SK-N-SH (cell line): ENCODE measurements at regions not wholly inside any gene's neighbourhood (a gene's known extent, or its start where the extent isn't known, plus 50 kb on each side); places are given as distances from the start of the nearest gene placed in this dataset.

Experiments
- CTCF ChIA-PET: fragments of 300-600, 350-600 bp; formaldehyde crosslinking; extraction: SDS; loops from one replicate; lab custom pipeline; 2021; lab: Yijun Ruan, JAX
- POLR2A ChIA-PET: fragments of 350-600 bp; sonication (Branson Sonifier 250); formaldehyde crosslinking; extraction: SDS; loops from one replicate; lab custom pipeline; 2020; ENCODE audit warnings: antibody characterized with exemption, inconsistent platforms; lab: Yijun Ruan, JAX
- DNase-seq: peaks from one replicate; pipeline ENCODE4 v3.0.0; 2012
- H2AFZ ChIP-seq: fragments of 200-600 bp; sonication (generic); 2 replicates; pipeline ENCODE4 v1.8.1; 2016; ENCODE audit warnings: antibody characterized with exemption, mild to moderate bottlenecking, low read depth
- H3F3A ChIP-seq: fragments of 200-600 bp; sonication (generic); replicated peaks from 2 replicates; pipeline ENCODE3; 2016; ENCODE audit warnings: antibody characterized with exemption, mild to moderate bottlenecking; ENCODE audit not compliant: insufficient read depth
- H3K27ac ChIP-seq, 2 experiments: fragments of 200-500 bp in 1 of 2; fragments of 200-600 bp in 1 of 2; sonication (Bioruptor generic) in 1 of 2; sonication (generic), shearing (Covaris generic) in 1 of 2; 2 replicates each; pipeline versions ENCODE4 v1.5.1 to v1.6.1; 2014 to 2016; ENCODE audit warnings: low read depth in 2 of 2, inconsistent platforms in 1 of 2, low read length in 1 of 2, mild to moderate bottlenecking in 1 of 2, mixed read lengths in 1 of 2
- H3K27me3 ChIP-seq: fragments of 200-600 bp; sonication (generic), shearing (Covaris generic); 2 replicates; pipeline ENCODE4 v1.6.1; 2016; ENCODE audit warnings: mixed run types; ENCODE audit not compliant: insufficient read depth
- H3K36me3 ChIP-seq, 2 experiments: fragments of 200-500 bp in 1 of 2; fragments of 200-600 bp in 1 of 2; sonication (Bioruptor generic) in 1 of 2; sonication (generic) in 1 of 2; replicated peaks in 1 of 2; 2 replicates each; pipeline versions ENCODE3 to v1.5.1; 2014 to 2016; ENCODE audit warnings: low read length in 1 of 2, mild to moderate bottlenecking in 1 of 2; ENCODE audit not compliant: insufficient read depth in 2 of 2, control insufficient read depth in 1 of 2
- H3K4me1 ChIP-seq, 2 experiments: fragments of 200-500 bp in 1 of 2; fragments of 200-600 bp in 1 of 2; sonication (Bioruptor generic) in 1 of 2; sonication (generic), shearing (Covaris generic) in 1 of 2; 2 replicates each; pipeline versions ENCODE4 v1.5.1 to v1.6.1; 2014 to 2016; ENCODE audit warnings: low read depth in 1 of 2, low read length in 1 of 2, mixed run types in 1 of 2; ENCODE audit not compliant: insufficient read depth in 2 of 2, control insufficient read depth in 1 of 2
- H3K4me2 ChIP-seq: fragments of 200-600 bp; sonication (generic), shearing (Covaris generic); 2 replicates; pipeline ENCODE4 v1.6.1; 2017; ENCODE audit warnings: mixed run types
- H3K4me3 ChIP-seq, 2 experiments: fragments of 200-500 bp in 1 of 2; fragments of 200-600 bp in 1 of 2; sonication (Bioruptor generic) in 1 of 2; sonication (generic), shearing (Covaris generic) in 1 of 2; 2 replicates each; pipeline versions ENCODE4 v1.5.1 to v1.8.1; 2014 to 2016; ENCODE audit warnings: low read depth in 2 of 2, inconsistent platforms in 1 of 2, low read length in 1 of 2, mild to moderate bottlenecking in 1 of 2, mixed read lengths in 1 of 2, moderate library complexity in 1 of 2
- H3K79me2 ChIP-seq: fragments of 200-600 bp; sonication (generic); 2 replicates; pipeline ENCODE4 v1.8.1; 2017; ENCODE audit warnings: mild to moderate bottlenecking; ENCODE audit not compliant: insufficient read depth
- H3K9ac ChIP-seq: fragments of 200-600 bp; sonication (generic); 2 replicates; pipeline ENCODE4 v1.6.1; 2017; ENCODE audit warnings: mixed run types
- H3K9me2 ChIP-seq: fragments of 200-600 bp; sonication (generic); 2 replicates; pipeline ENCODE4 v1.6.1; 2017; ENCODE audit warnings: mixed run types
- H3K9me3 ChIP-seq: fragments of 200-600 bp; sonication (generic); 2 replicates; pipeline ENCODE4 v1.6.1; 2017; ENCODE audit warnings: mixed run types, mild to moderate bottlenecking, moderate library complexity
- H4K20me1 ChIP-seq: fragments of 200-600 bp; sonication (generic); 2 replicates; pipeline ENCODE4 v1.6.1; 2017; ENCODE audit warnings: mild to moderate bottlenecking, mixed run types; ENCODE audit not compliant: insufficient read depth
- CHD2 ChIP-seq: fragments of 150-350 bp; IDR thresholded peaks from 2 replicates; pipeline ENCODE4 v1.6.1; 2018; ENCODE audit warnings: low read length; ENCODE audit not compliant: partially characterized antibody
- ELF1 ChIP-seq: IDR thresholded peaks from 2 replicates; pipeline ENCODE4 v1.4.0; 2012
- EP300 ChIP-seq, 2 experiments: IDR thresholded peaks; 2 replicates each; pipeline versions ENCODE4 v1.4.0 to v1.6.1; 2012; ENCODE audit warnings: borderline replicate concordance in 1 of 2, low read depth in 1 of 2, low read length in 1 of 2
- EZH2phosphoT487 ChIP-seq: fragments of 200-600 bp; sonication (generic); IDR thresholded peaks from 2 replicates; pipeline ENCODE4 v1.6.1; 2017; ENCODE audit warnings: low read depth, mixed run types, mild to moderate bottlenecking, antibody characterized with exemption, moderate library complexity, borderline replicate concordance
- FOSL2 ChIP-seq: IDR thresholded peaks from 2 replicates; pipeline ENCODE4 v1.4.0; 2012; ENCODE audit warnings: low read depth, mild to moderate bottlenecking, moderate library complexity, borderline replicate concordance
- FOXJ3 ChIP-seq: sonication (generic); formaldehyde crosslinking; IDR thresholded peaks from 2 replicates; pipeline ENCODE4 v1.5.1; 2020; ENCODE audit warnings: mild to moderate bottlenecking, missing genetic modification reagents
- FOXM1 ChIP-seq: IDR thresholded peaks from 2 replicates; pipeline ENCODE4 v1.4.0; 2012; ENCODE audit warnings: low read depth, mild to moderate bottlenecking
- GATA2 ChIP-seq: sonication (generic); formaldehyde crosslinking; IDR thresholded peaks from 2 replicates; pipeline ENCODE4 v1.5.0; 2020; ENCODE audit warnings: mild to moderate bottlenecking, missing genetic modification reagents
- JUND ChIP-seq: IDR thresholded peaks from 2 replicates; pipeline ENCODE4 v1.4.0; 2012
- MXI1 ChIP-seq: IDR thresholded peaks from 2 replicates; pipeline ENCODE4 v1.6.1; 2012; ENCODE audit warnings: mild to moderate bottlenecking, low read depth, low read length, improper control_type of control experiment
- NRF1 ChIP-seq: IDR thresholded peaks from 2 replicates; pipeline ENCODE4 v1.6.1; 2012; ENCODE audit warnings: low read depth, mild to moderate bottlenecking, low read length
- POLR2AphosphoS5 ChIP-seq: IDR thresholded peaks from 2 replicates; pipeline ENCODE4 v1.6.1; 2012; ENCODE audit warnings: low read depth, low read length
- RAD21 ChIP-seq: IDR thresholded peaks from 2 replicates; pipeline ENCODE4 v1.6.1; 2012; ENCODE audit warnings: mild to moderate bottlenecking, low read length
- RCOR1 ChIP-seq: fragments of 150-350 bp; IDR thresholded peaks from 2 replicates; pipeline ENCODE4 v1.6.1; 2017; ENCODE audit warnings: antibody characterized with exemption, low read length
- RXRA ChIP-seq: IDR thresholded peaks from 2 replicates; pipeline ENCODE4 v1.4.0; 2012; ENCODE audit warnings: low read depth, mild to moderate bottlenecking, borderline replicate concordance
- SMC3 ChIP-seq: IDR thresholded peaks from 2 replicates; pipeline ENCODE4 v1.6.1; 2012; ENCODE audit warnings: low read depth, low read length, improper control_type of control experiment
- TEAD4 ChIP-seq: IDR thresholded peaks from 2 replicates; pipeline ENCODE4 v1.4.0; 2012; ENCODE audit warnings: mild to moderate bottlenecking, borderline replicate concordance; ENCODE audit not compliant: insufficient read depth
- YY1 ChIP-seq: IDR thresholded peaks from 2 replicates; pipeline ENCODE4 v1.4.0; 2012; ENCODE audit warnings: low read depth, mild to moderate bottlenecking
- WGBS: methylation state at CpG from one replicate; pipeline ENCODE4 v1.1.6; 2017; ENCODE audit warnings: low lambda C conversion rate; 5-methylcytosine and 5-hydroxymethylcytosine counted together
- TF ChIP-seq, protein P1 (sequence below): IDR thresholded peaks from 2 replicates; pipeline ENCODE4 v1.4.0; 2012; ENCODE audit warnings: low read depth, borderline replicate concordance
- TF ChIP-seq, protein P2 (sequence below): fragments of 200-600 bp; sonication (generic); IDR thresholded peaks from 2 replicates; pipeline ENCODE4 v1.6.1; 2017; ENCODE audit warnings: antibody characterized with exemption, mild to moderate bottlenecking, moderate library complexity

DNA sequence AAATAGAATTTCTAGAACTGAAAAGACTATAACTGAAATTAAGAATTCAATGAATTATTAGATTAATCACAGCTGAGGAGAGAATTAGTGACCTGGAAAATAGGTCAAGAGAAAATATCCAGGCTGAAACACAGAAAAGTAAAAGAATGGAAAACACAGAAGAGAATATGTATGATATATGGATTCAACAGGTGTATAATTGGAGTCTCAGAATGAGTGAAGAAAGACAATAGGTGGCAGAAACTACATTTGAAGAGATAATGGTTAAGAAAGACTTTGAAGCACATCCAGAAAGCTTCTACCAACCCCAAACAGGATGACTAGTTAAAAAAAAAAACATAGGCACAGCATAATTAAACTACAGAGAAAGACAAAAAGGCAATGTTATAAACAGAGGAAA is 196.2 kb upstream of the ASCC3 start:
- Histone ChIP-seq H3K79me2 (no peaks in the 10 kb centered on the region), H3K9me3 (no peaks in the 10 kb centered on the region), H4K20me1 (no peaks in the 10 kb centered on the region), H2AFZ (no peak overlapping the region), H3K27me3 (no peaks in the 10 kb centered on the region), H3K4me3 (no peak overlapping the region), H3K9me2 (no peaks in the 10 kb centered on the region), H3F3A (no peaks in the 10 kb centered on the region), H3K36me3 (no peaks in the 10 kb centered on the region), H3K27ac (no peak overlapping the region), H3K9ac (no peak overlapping the region), H3K4me2 (no peak overlapping the region), H3K4me1 (no peaks in the 10 kb centered on the region; a peak in 1 of 4 replicates)
- POLR2A ChIA-PET = no interaction called here
- DNase-seq = no peak
- CTCF ChIA-PET = interaction anchor here (1.1 kb wide), 1 partner anchor 9 kb away, joined by 4 read pairs; no protein-coding TSS in a partner anchor
- TF ChIP-seq, protein P1, sequence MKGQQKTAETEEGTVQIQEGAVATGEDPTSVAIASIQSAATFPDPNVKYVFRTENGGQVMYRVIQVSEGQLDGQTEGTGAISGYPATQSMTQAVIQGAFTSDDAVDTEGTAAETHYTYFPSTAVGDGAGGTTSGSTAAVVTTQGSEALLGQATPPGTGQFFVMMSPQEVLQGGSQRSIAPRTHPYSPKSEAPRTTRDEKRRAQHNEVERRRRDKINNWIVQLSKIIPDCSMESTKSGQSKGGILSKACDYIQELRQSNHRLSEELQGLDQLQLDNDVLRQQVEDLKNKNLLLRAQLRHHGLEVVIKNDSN = no peak
- TF ChIP-seq CHD2 = no peak
- TF ChIP-seq ELF1 = no peak
- no peak for TF ChIP-seq FOXM1
- no peak for TF ChIP-seq TEAD4
- no peak for TF ChIP-seq RCOR1
- TF ChIP-seq EP300 (IDR thresholded peaks at IDR 0.05; ENCODE audit: borderline replicate concordance in 1 of 2, low read depth in 1 of 2, low read length in 1 of 2) = no peak
- TF ChIP-seq, protein P2, sequence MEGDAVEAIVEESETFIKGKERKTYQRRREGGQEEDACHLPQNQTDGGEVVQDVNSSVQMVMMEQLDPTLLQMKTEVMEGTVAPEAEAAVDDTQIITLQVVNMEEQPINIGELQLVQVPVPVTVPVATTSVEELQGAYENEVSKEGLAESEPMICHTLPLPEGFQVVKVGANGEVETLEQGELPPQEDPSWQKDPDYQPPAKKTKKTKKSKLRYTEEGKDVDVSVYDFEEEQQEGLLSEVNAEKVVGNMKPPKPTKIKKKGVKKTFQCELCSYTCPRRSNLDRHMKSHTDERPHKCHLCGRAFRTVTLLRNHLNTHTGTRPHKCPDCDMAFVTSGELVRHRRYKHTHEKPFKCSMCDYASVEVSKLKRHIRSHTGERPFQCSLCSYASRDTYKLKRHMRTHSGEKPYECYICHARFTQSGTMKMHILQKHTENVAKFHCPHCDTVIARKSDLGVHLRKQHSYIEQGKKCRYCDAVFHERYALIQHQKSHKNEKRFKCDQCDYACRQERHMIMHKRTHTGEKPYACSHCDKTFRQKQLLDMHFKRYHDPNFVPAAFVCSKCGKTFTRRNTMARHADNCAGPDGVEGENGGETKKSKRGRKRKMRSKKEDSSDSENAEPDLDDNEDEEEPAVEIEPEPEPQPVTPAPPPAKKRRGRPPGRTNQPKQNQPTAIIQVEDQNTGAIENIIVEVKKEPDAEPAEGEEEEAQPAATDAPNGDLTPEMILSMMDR = no peak
- no peak for TF ChIP-seq SMC3
- no peak for TF ChIP-seq RAD21
- no peak for TF ChIP-seq EZH2phosphoT487
- TF ChIP-seq FOSL2 = no peak
- TF ChIP-seq FOXJ3 (CRISPR knock-in tag) = no peak
- no peak for TF ChIP-seq GATA2 (CRISPR knock-in tag)
- TF ChIP-seq YY1 = no peak
- TF ChIP-seq NRF1 = no peak
- no peak for TF ChIP-seq RXRA

DNA sequence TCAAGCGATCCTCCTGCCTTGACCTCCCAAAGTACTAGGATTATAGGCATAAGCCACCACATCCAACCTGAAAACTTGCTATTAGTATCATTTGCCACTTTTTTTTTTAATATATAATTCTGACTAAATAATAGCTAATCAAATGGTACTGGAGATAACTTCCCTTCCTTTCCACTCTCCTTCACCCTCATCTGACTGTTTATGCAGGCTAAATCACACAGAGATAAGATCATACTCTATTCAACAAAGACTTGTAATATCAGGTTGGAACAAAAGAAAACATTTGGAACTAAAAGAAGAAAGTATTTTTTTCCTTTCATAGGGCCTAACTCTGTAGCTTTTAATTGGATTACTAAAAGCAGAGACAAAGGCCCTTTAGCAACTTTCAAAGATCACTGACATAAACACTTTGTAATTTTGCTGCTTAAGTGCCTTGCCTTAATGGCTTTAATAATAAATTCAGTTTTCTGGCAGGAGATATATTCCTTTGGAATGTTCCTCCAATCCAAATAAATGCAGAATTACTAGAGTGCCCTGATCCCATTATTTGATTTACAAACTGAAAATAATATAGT is 198.7 kb upstream of the ASCC3 start:
- no peaks in the 10 kb centered on the region for H3F3A ChIP-seq
- no peaks in the 10 kb centered on the region for H3K27me3 ChIP-seq
- no peak overlapping the region for H3K4me2 ChIP-seq
- 92% methylated on average over 1 of the region's 1 CpG for WGBS
- ChIA-PET POLR2A (no interaction called here), CTCF (no interaction called here)
- H3K4me1 ChIP-seq = peaks cover 0 to 15% of the 10 kb centered on the region in 2 experiments; a peak in 1 of 4 replicates
- H3K4me3 ChIP-seq = no peak overlapping the region
- no peaks in the 10 kb centered on the region for H3K79me2 ChIP-seq
- no peaks in the 10 kb centered on the region for H3K36me3 ChIP-seq
- H3K9me3 ChIP-seq = no peaks in the 10 kb centered on the region
- H3K9me2 ChIP-seq = no peaks in the 10 kb centered on the region
- H4K20me1 ChIP-seq = no peaks in the 10 kb centered on the region
- TF ChIP-seq FOXM1 (no peak), RCOR1 (no peak), ELF1 (no peak), YY1 (no peak), MXI1 (no peak), POLR2AphosphoS5 (no peak), JUND (no peak), GATA2 (CRISPR knock-in tag) (no peak)
- no peak for DNase-seq
- H3K27ac ChIP-seq = no peak overlapping the region
- no peak overlapping the region for H2AFZ ChIP-seq
- no peak overlapping the region for H3K9ac ChIP-seq
